SK-N-SH treated with all-trans-retinoic acid at 6 μM for 48 hours (cell line): ENCODE measurements at regions not wholly inside any gene's neighbourhood (a gene's known extent, or its start where the extent isn't known, plus 50 kb on each side); places are given as distances from the start of the nearest gene placed in this dataset.

ENCODE experiments used
- ATAC-seq: fragments of 200-7000 bp; cut with Tn5 transposase; 3 replicates; pipeline ENCODE4 v1.9.1; 2020; ENCODE audit warnings: mild to moderate bottlenecking, moderate library complexity
- BACH2 ChIP-seq: fragments of 250-450 bp; sonication (Bioruptor Pico); IDR thresholded peaks from 2 replicates; pipeline ENCODE4 v1.9.0; 2021; ENCODE audit warnings: mild to moderate bottlenecking, borderline replicate concordance
- CREB5 ChIP-seq: fragments of 250-450 bp; sonication (Bioruptor Pico); IDR thresholded peaks from 2 replicates; pipeline ENCODE4 v1.5.1; 2020; ENCODE audit warnings: low read depth, mild to moderate bottlenecking, moderate library complexity
- CSRNP3 ChIP-seq: fragments of 250-450 bp; sonication (Bioruptor Pico); IDR thresholded peaks from 2 replicates; pipeline ENCODE4 v1.5.1; 2021; ENCODE audit warnings: mild to moderate bottlenecking, moderate library complexity
- GLIS3 ChIP-seq: fragments of 250-450 bp; sonication (Bioruptor Pico); IDR thresholded peaks from 2 replicates; pipeline ENCODE4 v1.5.0; 2020; ENCODE audit warnings: mild to moderate bottlenecking, moderate library complexity
- ISL1 ChIP-seq: fragments of 250-450 bp; sonication (Bioruptor Pico); IDR thresholded peaks from 2 replicates; pipeline ENCODE4 v2.1.2; 2022; ENCODE audit warnings: mild to moderate bottlenecking, moderate library complexity
- OSR1 ChIP-seq: fragments of 250-450 bp; sonication (Bioruptor Pico); IDR thresholded peaks from 2 replicates; pipeline ENCODE4 v1.8.0; 2022; ENCODE audit warnings: moderate library complexity, mild to moderate bottlenecking, inconsistent platforms
- PATZ1 ChIP-seq: fragments of 250-450 bp; sonication (Bioruptor Pico); IDR thresholded peaks from 2 replicates; pipeline ENCODE4 v1.8.0; 2020; ENCODE audit warnings: mild to moderate bottlenecking, moderate library complexity, borderline replicate concordance
- POU6F1 ChIP-seq: fragments of 250-450 bp; sonication (Bioruptor Pico); IDR thresholded peaks from 2 replicates; pipeline ENCODE4 v1.8.0; 2021; ENCODE audit warnings: low read depth, mild to moderate bottlenecking, moderate library complexity, borderline replicate concordance
- PPARA ChIP-seq: fragments of 250-450 bp; sonication (Bioruptor Pico); IDR thresholded peaks from 2 replicates; pipeline ENCODE4 v1.5.0; 2020; ENCODE audit warnings: mild to moderate bottlenecking, borderline replicate concordance
- RARB ChIP-seq: fragments of 250-450 bp; sonication (Bioruptor Pico); IDR thresholded peaks from 2 replicates; pipeline ENCODE4 v1.8.0; 2021; ENCODE audit warnings: mild to moderate bottlenecking, moderate library complexity
- TCF4 ChIP-seq: fragments of 250-450 bp; sonication (Bioruptor Pico); IDR thresholded peaks from 2 replicates; pipeline ENCODE4 v1.8.0; 2021; ENCODE audit warnings: mild to moderate bottlenecking, moderate library complexity, borderline replicate concordance
- TSHZ2 ChIP-seq: fragments of 250-450 bp; sonication (Bioruptor Pico); IDR thresholded peaks from 2 replicates; pipeline ENCODE4 v1.5.0; 2020; ENCODE audit warnings: mild to moderate bottlenecking, moderate library complexity
- ZFP30 ChIP-seq: fragments of 450-650 bp; formaldehyde crosslinking; IDR thresholded peaks from 2 replicates; pipeline ENCODE4 v1.5.0; 2022; ENCODE audit warnings: mild to moderate bottlenecking, moderate library complexity
- ZNF565 ChIP-seq: fragments of 450-650 bp; formaldehyde crosslinking; conservative IDR thresholded peaks from 2 replicates; pipeline ENCODE4 v1.5.0; 2020; ENCODE audit warnings: low read depth, mild to moderate bottlenecking, moderate library complexity
- ZNF70 ChIP-seq: fragments of 450-650 bp; formaldehyde crosslinking; IDR thresholded peaks from 2 replicates; pipeline ENCODE4 v1.5.0; 2020; ENCODE audit warnings: mild to moderate bottlenecking, moderate library complexity
- ZNF8 ChIP-seq: fragments of 450-650 bp; formaldehyde crosslinking; IDR thresholded peaks from 2 replicates; pipeline ENCODE4 v1.5.0; 2020; ENCODE audit warnings: mild to moderate bottlenecking, moderate library complexity

- ATAC-seq = no peak
- TF ChIP-seq PATZ1 (CRISPR knock-in tag) = no peak
- no peak for TF ChIP-seq POU6F1 (CRISPR knock-in tag)
- no peak for TF ChIP-seq PPARA
- no peak for TF ChIP-seq CREB5 (CRISPR knock-in tag)
- no peak for TF ChIP-seq GLIS3 (CRISPR knock-in tag)
- no peak for TF ChIP-seq TSHZ2
Measured at GRCh38 chr5:121478636-121479035, 373.0 kb upstream of the FTMT start.

GRCh38 chr5:121479337-121479736 is 372.3 kb upstream of the FTMT start:
- TF ChIP-seq ZNF8 (CRISPR knock-in tag) = no peak
- no peak for TF ChIP-seq PPARA
- no peak for TF ChIP-seq ISL1
- TF ChIP-seq TCF4 = no peak
- TF ChIP-seq ZNF70 (CRISPR knock-in tag) = no peak
- TF ChIP-seq RARB (CRISPR knock-in tag) = no peak
- no peak for TF ChIP-seq PATZ1 (CRISPR knock-in tag)
- no peak for TF ChIP-seq ZFP30 (CRISPR knock-in tag)
- no peak for TF ChIP-seq CSRNP3 (CRISPR knock-in tag)
- TF ChIP-seq TSHZ2 = no peak
- TF ChIP-seq ZNF565 (CRISPR knock-in tag) = no peak
- TF ChIP-seq CREB5 (CRISPR knock-in tag) = no peak
- no peak for TF ChIP-seq OSR1 (CRISPR knock-in tag)
- no peak for TF ChIP-seq BACH2 (CRISPR knock-in tag)
- no peak for ATAC-seq
